Activated naive CD4-positive, alpha-beta T cell treated with anti-CD3 and anti-CD28 coated beads, Interleukin-2, amount 10 ng/mL, durations not matched to agents 7 days and 5 days (primary cell): ENCODE measurements at regions not wholly inside any gene's neighbourhood (a gene's known extent, or its start where the extent isn't known, plus 50 kb on each side); places are given as distances from the start of the nearest gene placed in this dataset.
"Not testable (repeated sequence)": the region's sequence is repeated elsewhere in the genome, so short reads cannot be mapped to it uniquely, and the experiment has no call there.

Experiments
- CTCF ChIA-PET: fragments of 350-600 bp; sonication (Branson Sonifier 250); formaldehyde crosslinking; loops from one replicate; lab custom pipeline; 2021; ENCODE audit warnings: antibody characterized with exemption; lab: Charles Lee
- DNase-seq: peaks from one replicate; pipeline ENCODE4 v3.0.0-alpha.2; 2020
- H3K27ac Mint-ChIP-seq: one replicate; pipeline ENCODE4 v1.8.0; 2021; ENCODE audit warnings: mild to moderate bottlenecking, moderate library complexity, mixed read lengths
- H3K27me3 Mint-ChIP-seq: one replicate; pipeline ENCODE4 v1.8.0; 2021; ENCODE audit warnings: mild to moderate bottlenecking, mixed read lengths
- H3K36me3 Mint-ChIP-seq: one replicate; pipeline ENCODE4 v1.8.0; 2021; ENCODE audit warnings: mixed read lengths
- H3K4me1 Mint-ChIP-seq: one replicate; pipeline ENCODE4 v1.8.0; 2021; ENCODE audit warnings: mixed read lengths
- H3K4me3 Mint-ChIP-seq: one replicate; pipeline ENCODE4 v1.8.0; 2021; ENCODE audit warnings: mild to moderate bottlenecking, moderate library complexity, mixed read lengths
- H3K9me3 Mint-ChIP-seq: one replicate; pipeline ENCODE4 v1.8.0; 2021; ENCODE audit warnings: mixed read lengths

GRCh38 chr12:90229407-90230170 is 521.0 kb upstream of the ATP2B1 start:
- H3K4me1 Mint-ChIP-seq, result no peaks in the 10 kb centered on the region
- no peaks in the 10 kb centered on the region for H3K27me3 Mint-ChIP-seq
- CTCF ChIA-PET, result interaction anchor here (1.6 kb wide), 1 partner anchor 20 kb away, joined by 4 read pairs; no protein-coding TSS in a partner anchor
- no peak for DNase-seq
- H3K36me3 Mint-ChIP-seq, result no peaks in the 10 kb centered on the region
- H3K27ac Mint-ChIP-seq, result no peak overlapping the region
- no peak overlapping the region for H3K4me3 Mint-ChIP-seq
- no peaks in the 10 kb centered on the region for H3K9me3 Mint-ChIP-seq

GRCh38 chr12:90226211-90226610 is 517.6 kb upstream of the ATP2B1 start:
- Mint-ChIP-seq H3K9me3 (no peaks in the 10 kb centered on the region), H3K4me3 (no peak overlapping the region), H3K27me3 (no peaks in the 10 kb centered on the region), H3K4me1 (no peaks in the 10 kb centered on the region), H3K27ac (no peak overlapping the region), H3K36me3 (no peaks in the 10 kb centered on the region)
- CTCF ChIA-PET, result no interaction called here
- no peak for DNase-seq

GRCh38 chr12:90216815-90217214 is 508.2 kb upstream of the ATP2B1 start:
- Mint-ChIP-seq H3K36me3 (no peaks in the 10 kb centered on the region), H3K27ac (no peak overlapping the region), H3K9me3 (no peaks in the 10 kb centered on the region), H3K4me1 (no peaks in the 10 kb centered on the region), H3K27me3 (no peaks in the 10 kb centered on the region), H3K4me3 (no peak overlapping the region)
- no peak for DNase-seq
- CTCF ChIA-PET, result no interaction called here

- DNase-seq, result no peak
- Mint-ChIP-seq H3K27ac (no peak overlapping the region), H3K27me3 (no peaks in the 10 kb centered on the region), H3K36me3 (no peaks in the 10 kb centered on the region), H3K4me3 (no peak overlapping the region), H3K9me3 (no peaks in the 10 kb centered on the region), H3K4me1 (no peaks in the 10 kb centered on the region)
- CTCF ChIA-PET, result no interaction called here
These were observed 507.4 kb upstream of the ATP2B1 start for GRCh38 chr12:90216020-90216552.

GRCh38 chr12:90211017-90211416 is 502.4 kb upstream of the ATP2B1 start:
- Mint-ChIP-seq H3K27me3 (no peaks in the 10 kb centered on the region), H3K27ac (no peak overlapping the region), H3K36me3 (no peaks in the 10 kb centered on the region), H3K9me3 (peaks cover 17% of the 10 kb centered on the region), H3K4me1 (no peaks in the 10 kb centered on the region), H3K4me3 (no peak overlapping the region)
- CTCF ChIA-PET, result no interaction called here
- DNase-seq, result no peak

- no peak overlapping the region for H3K4me3 Mint-ChIP-seq
- H3K27me3 Mint-ChIP-seq, result no peaks in the 10 kb centered on the region
- H3K9me3 Mint-ChIP-seq, result peaks cover 17% of the 10 kb centered on the region
- no peak overlapping the region for H3K27ac Mint-ChIP-seq
- CTCF ChIA-PET, result no interaction called here
- no peak for DNase-seq
- no peaks in the 10 kb centered on the region for H3K36me3 Mint-ChIP-seq
- no peaks in the 10 kb centered on the region for H3K4me1 Mint-ChIP-seq
These were observed 500.4 kb upstream of the ATP2B1 start for GRCh38 chr12:90209029-90209428.

GRCh38 chr12:90208379-90208778 is 499.7 kb upstream of the ATP2B1 start:
- CTCF ChIA-PET, H3K27me3 Mint-ChIP-seq: not testable (repeated sequence)

GRCh38 chr12:90207799-90208198 is 499.2 kb upstream of the ATP2B1 start:
- H3K27me3 Mint-ChIP-seq, result no peaks in the 10 kb centered on the region
- CTCF ChIA-PET, result no interaction called here
- H3K9me3 Mint-ChIP-seq, result peaks cover 17% of the 10 kb centered on the region
- no peak overlapping the region for H3K27ac Mint-ChIP-seq
- no peaks in the 10 kb centered on the region for H3K36me3 Mint-ChIP-seq
- H3K4me3 Mint-ChIP-seq, result no peak overlapping the region
- no peaks in the 10 kb centered on the region for H3K4me1 Mint-ChIP-seq
- no peak for DNase-seq

More at GRCh38 chr12:90208379-90208778, 499.7 kb upstream of the ATP2B1 start:
- not testable (repeated sequence) for H3K36me3 Mint-ChIP-seq, H3K4me1 Mint-ChIP-seq, H3K27ac Mint-ChIP-seq, DNase-seq, H3K4me3 Mint-ChIP-seq
- H3K9me3 Mint-ChIP-seq, result peaks cover 17% of the 10 kb centered on the region

- CTCF ChIA-PET, result no interaction called here
- no peak overlapping the region for H3K4me3 Mint-ChIP-seq
- no peak overlapping the region for H3K27ac Mint-ChIP-seq
- DNase-seq, result no peak
- H3K27me3 Mint-ChIP-seq, result no peaks in the 10 kb centered on the region
- peaks cover 13% of the 10 kb centered on the region for H3K9me3 Mint-ChIP-seq
- no peaks in the 10 kb centered on the region for H3K4me1 Mint-ChIP-seq
- no peaks in the 10 kb centered on the region for H3K36me3 Mint-ChIP-seq
These were observed 496.5 kb upstream of the ATP2B1 start for GRCh38 chr12:90205165-90205564.

- peaks cover 5% of the 10 kb centered on the region for H3K9me3 Mint-ChIP-seq
- no peak for DNase-seq
- H3K4me3 Mint-ChIP-seq, result no peak overlapping the region
- no peaks in the 10 kb centered on the region for H3K36me3 Mint-ChIP-seq
- no peak overlapping the region for H3K27ac Mint-ChIP-seq
- CTCF ChIA-PET, result interaction anchor here (0.6 kb wide), 1 partner anchor 1810 kb away, joined by 3 read pairs; no protein-coding TSS in a partner anchor
- no peaks in the 10 kb centered on the region for H3K4me1 Mint-ChIP-seq
- H3K27me3 Mint-ChIP-seq, result no peaks in the 10 kb centered on the region
These were observed 494.9 kb upstream of the ATP2B1 start for GRCh38 chr12:90203556-90203955.

GRCh38 chr12:90199006-90199405 is 490.4 kb upstream of the ATP2B1 start:
- Mint-ChIP-seq H3K9me3 (no peaks in the 10 kb centered on the region), H3K36me3 (no peaks in the 10 kb centered on the region), H3K4me3 (no peak overlapping the region), H3K4me1 (no peaks in the 10 kb centered on the region), H3K27ac (no peak overlapping the region), H3K27me3 (no peaks in the 10 kb centered on the region)
- CTCF ChIA-PET, result no interaction called here
- no peak for DNase-seq

GRCh38 chr12:90193500-90193899 is 484.9 kb upstream of the ATP2B1 start:
- Mint-ChIP-seq H3K36me3 (no peaks in the 10 kb centered on the region), H3K27me3 (no peaks in the 10 kb centered on the region), H3K27ac (no peak overlapping the region), H3K9me3 (no peaks in the 10 kb centered on the region), H3K4me3 (no peak overlapping the region), H3K4me1 (no peaks in the 10 kb centered on the region)
- CTCF ChIA-PET, result no interaction called here
- no peak for DNase-seq

- H3K36me3 Mint-ChIP-seq, result no peaks in the 10 kb centered on the region
- H3K9me3 Mint-ChIP-seq, result no peaks in the 10 kb centered on the region
- H3K27ac Mint-ChIP-seq, result no peak overlapping the region
- no peak overlapping the region for H3K4me3 Mint-ChIP-seq
- H3K27me3 Mint-ChIP-seq, result no peaks in the 10 kb centered on the region
- no peaks in the 10 kb centered on the region for H3K4me1 Mint-ChIP-seq
- DNase-seq, result no peak
- CTCF ChIA-PET, result no interaction called here
These were observed 480.2 kb upstream of the ATP2B1 start for GRCh38 chr12:90188857-90189256.

- Mint-ChIP-seq H3K9me3 (peaks cover 6% of the 10 kb centered on the region), H3K36me3 (no peaks in the 10 kb centered on the region), H3K4me3 (no peak overlapping the region), H3K27me3 (no peaks in the 10 kb centered on the region), H3K27ac (no peak overlapping the region), H3K4me1 (no peaks in the 10 kb centered on the region)
- no peak for DNase-seq
- CTCF ChIA-PET, result no interaction called here
These were observed 474.6 kb upstream of the ATP2B1 start for GRCh38 chr12:90183201-90183600.

- Mint-ChIP-seq H3K27ac (no peak overlapping the region), H3K4me1 (no peaks in the 10 kb centered on the region), H3K27me3 (no peaks in the 10 kb centered on the region), H3K4me3 (no peak overlapping the region), H3K9me3 (peaks cover 6% of the 10 kb centered on the region), H3K36me3 (no peaks in the 10 kb centered on the region)
- DNase-seq, result no peak
- CTCF ChIA-PET, result no interaction called here
These were observed 472.6 kb upstream of the ATP2B1 start for GRCh38 chr12:90181216-90181615.
